K562 (cell line): ENCODE measurements at regions not wholly inside any gene's neighbourhood (a gene's known extent, or its start where the extent isn't known, plus 50 kb on each side); places are given as distances from the start of the nearest gene placed in this dataset.

Source experiments
- BHLHE40 ChIP-seq: IDR thresholded peaks from 2 replicates; pipeline ENCODE4 v1.6.1; 2011; ENCODE audit warnings: low read length, improper control_type of control experiment
- CHD2 ChIP-seq: IDR thresholded peaks from 2 replicates; pipeline ENCODE4 v1.6.1; 2011; ENCODE audit warnings: low read depth, low read length
- DACH1 ChIP-seq: fragments of 450-650 bp; IDR thresholded peaks from 2 replicates; pipeline ENCODE4 v1.6.1; 2018; ENCODE audit not compliant: partially characterized antibody
- EP300 ChIP-seq: IDR thresholded peaks from 2 replicates; pipeline ENCODE4 v1.6.1; 2012; ENCODE audit warnings: low read length, improper control_type of control experiment
- EZH2 ChIP-seq: IDR thresholded peaks from 2 replicates; pipeline ENCODE4 v1.6.1; 2012; ENCODE audit warnings: low read depth, mild to moderate bottlenecking, inconsistent platforms, low read length, borderline replicate concordance
- NR2F6 ChIP-seq: fragments of 450-650 bp; formaldehyde crosslinking; IDR thresholded peaks from 2 replicates; pipeline ENCODE4 v1.4.0; 2020; ENCODE audit warnings: mild to moderate bottlenecking
- POLR2A ChIP-seq: fragments of 450-650 bp; conservative IDR thresholded peaks from 2 replicates; pipeline ENCODE4 v1.6.1; 2016
- POLR2AphosphoS2 ChIP-seq: IDR thresholded peaks from 2 replicates; pipeline ENCODE4 v1.6.1; 2012; ENCODE audit warnings: low read length, improper control_type of control experiment
- TAF1 ChIP-seq: IDR thresholded peaks from 2 replicates; pipeline ENCODE4 v1.6.1; 2011; ENCODE audit warnings: mild to moderate bottlenecking, low read length, moderate library complexity; ENCODE audit not compliant: insufficient read depth, control insufficient read depth, severe bottlenecking; ENCODE audit errors: extremely low read depth
- ZNF133 ChIP-seq: fragments of 250-450 bp; sonication (Bioruptor Pico); IDR thresholded peaks from 2 replicates; pipeline ENCODE4 v1.4.0; 2020; ENCODE audit warnings: mild to moderate bottlenecking
- ZNF830 ChIP-seq: fragments of 250-450 bp; sonication (Bioruptor Pico); IDR thresholded peaks from 2 replicates; pipeline ENCODE4 v1.5.0; 2021; ENCODE audit warnings: mild to moderate bottlenecking
- TF ChIP-seq, protein P1 (sequence below), 3 experiments: IDR thresholded peaks in 2 of 3; conservative IDR thresholded peaks in 1 of 3; 2 replicates each; pipeline ENCODE4 v1.5.1; 2011 to 2012; ENCODE audit warnings: low read length in 3 of 3, mild to moderate bottlenecking in 3 of 3, control low read depth in 2 of 3, improper control_type of control experiment in 1 of 3, inconsistent platforms in 1 of 3, low read depth in 1 of 3, mixed read lengths in 1 of 3, moderate library complexity in 1 of 3; ENCODE audit not compliant: insufficient read depth in 2 of 3
- TF ChIP-seq, protein P2 (sequence below): fragments of 450-650 bp; IDR thresholded peaks from 2 replicates; pipeline ENCODE4 v1.6.1; 2016; ENCODE audit warnings: low read depth
- TF ChIP-seq, protein P3 (sequence below): sonication (generic); formaldehyde crosslinking; IDR thresholded peaks from 2 replicates; pipeline ENCODE4 v1.5.0; 2020; ENCODE audit warnings: missing genetic modification reagents

DNA sequence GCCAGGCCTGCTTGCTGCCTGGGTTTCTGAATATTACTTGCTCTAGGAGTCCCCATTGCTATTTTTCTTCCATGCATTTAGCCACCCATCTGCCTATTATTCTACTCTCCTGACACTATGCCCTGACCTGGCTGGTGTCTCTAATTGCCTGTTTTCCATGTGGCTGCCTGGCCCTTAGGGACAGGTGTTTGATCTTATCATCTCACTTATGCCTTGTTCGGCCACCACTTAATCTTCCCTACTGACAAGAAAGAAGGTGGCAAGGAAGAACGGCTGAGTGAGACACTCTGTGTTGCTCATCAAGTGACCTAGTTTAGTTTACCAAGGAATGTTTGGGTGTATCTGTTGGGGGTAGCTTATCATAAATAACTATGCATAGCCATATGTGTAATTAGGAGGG is 50.4 kb upstream of the RAPH1 start:
- no peak for TF ChIP-seq CHD2
- TF ChIP-seq ZNF830 = no peak
- TF ChIP-seq EP300 = no peak
- TF ChIP-seq, protein P1, sequence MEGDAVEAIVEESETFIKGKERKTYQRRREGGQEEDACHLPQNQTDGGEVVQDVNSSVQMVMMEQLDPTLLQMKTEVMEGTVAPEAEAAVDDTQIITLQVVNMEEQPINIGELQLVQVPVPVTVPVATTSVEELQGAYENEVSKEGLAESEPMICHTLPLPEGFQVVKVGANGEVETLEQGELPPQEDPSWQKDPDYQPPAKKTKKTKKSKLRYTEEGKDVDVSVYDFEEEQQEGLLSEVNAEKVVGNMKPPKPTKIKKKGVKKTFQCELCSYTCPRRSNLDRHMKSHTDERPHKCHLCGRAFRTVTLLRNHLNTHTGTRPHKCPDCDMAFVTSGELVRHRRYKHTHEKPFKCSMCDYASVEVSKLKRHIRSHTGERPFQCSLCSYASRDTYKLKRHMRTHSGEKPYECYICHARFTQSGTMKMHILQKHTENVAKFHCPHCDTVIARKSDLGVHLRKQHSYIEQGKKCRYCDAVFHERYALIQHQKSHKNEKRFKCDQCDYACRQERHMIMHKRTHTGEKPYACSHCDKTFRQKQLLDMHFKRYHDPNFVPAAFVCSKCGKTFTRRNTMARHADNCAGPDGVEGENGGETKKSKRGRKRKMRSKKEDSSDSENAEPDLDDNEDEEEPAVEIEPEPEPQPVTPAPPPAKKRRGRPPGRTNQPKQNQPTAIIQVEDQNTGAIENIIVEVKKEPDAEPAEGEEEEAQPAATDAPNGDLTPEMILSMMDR (IDR thresholded peaks at IDR 0.05 in 2 of 3, conservative IDR thresholded peaks at IDR 0.05 in 1 of 3; ENCODE audit: insufficient read depth in 2 of 3, low read depth in 1 of 3, low read length in 3 of 3) = no peak
- no peak for TF ChIP-seq TAF1
- no peak for TF ChIP-seq EZH2
- TF ChIP-seq BHLHE40 = no peak
- TF ChIP-seq, protein P2, sequence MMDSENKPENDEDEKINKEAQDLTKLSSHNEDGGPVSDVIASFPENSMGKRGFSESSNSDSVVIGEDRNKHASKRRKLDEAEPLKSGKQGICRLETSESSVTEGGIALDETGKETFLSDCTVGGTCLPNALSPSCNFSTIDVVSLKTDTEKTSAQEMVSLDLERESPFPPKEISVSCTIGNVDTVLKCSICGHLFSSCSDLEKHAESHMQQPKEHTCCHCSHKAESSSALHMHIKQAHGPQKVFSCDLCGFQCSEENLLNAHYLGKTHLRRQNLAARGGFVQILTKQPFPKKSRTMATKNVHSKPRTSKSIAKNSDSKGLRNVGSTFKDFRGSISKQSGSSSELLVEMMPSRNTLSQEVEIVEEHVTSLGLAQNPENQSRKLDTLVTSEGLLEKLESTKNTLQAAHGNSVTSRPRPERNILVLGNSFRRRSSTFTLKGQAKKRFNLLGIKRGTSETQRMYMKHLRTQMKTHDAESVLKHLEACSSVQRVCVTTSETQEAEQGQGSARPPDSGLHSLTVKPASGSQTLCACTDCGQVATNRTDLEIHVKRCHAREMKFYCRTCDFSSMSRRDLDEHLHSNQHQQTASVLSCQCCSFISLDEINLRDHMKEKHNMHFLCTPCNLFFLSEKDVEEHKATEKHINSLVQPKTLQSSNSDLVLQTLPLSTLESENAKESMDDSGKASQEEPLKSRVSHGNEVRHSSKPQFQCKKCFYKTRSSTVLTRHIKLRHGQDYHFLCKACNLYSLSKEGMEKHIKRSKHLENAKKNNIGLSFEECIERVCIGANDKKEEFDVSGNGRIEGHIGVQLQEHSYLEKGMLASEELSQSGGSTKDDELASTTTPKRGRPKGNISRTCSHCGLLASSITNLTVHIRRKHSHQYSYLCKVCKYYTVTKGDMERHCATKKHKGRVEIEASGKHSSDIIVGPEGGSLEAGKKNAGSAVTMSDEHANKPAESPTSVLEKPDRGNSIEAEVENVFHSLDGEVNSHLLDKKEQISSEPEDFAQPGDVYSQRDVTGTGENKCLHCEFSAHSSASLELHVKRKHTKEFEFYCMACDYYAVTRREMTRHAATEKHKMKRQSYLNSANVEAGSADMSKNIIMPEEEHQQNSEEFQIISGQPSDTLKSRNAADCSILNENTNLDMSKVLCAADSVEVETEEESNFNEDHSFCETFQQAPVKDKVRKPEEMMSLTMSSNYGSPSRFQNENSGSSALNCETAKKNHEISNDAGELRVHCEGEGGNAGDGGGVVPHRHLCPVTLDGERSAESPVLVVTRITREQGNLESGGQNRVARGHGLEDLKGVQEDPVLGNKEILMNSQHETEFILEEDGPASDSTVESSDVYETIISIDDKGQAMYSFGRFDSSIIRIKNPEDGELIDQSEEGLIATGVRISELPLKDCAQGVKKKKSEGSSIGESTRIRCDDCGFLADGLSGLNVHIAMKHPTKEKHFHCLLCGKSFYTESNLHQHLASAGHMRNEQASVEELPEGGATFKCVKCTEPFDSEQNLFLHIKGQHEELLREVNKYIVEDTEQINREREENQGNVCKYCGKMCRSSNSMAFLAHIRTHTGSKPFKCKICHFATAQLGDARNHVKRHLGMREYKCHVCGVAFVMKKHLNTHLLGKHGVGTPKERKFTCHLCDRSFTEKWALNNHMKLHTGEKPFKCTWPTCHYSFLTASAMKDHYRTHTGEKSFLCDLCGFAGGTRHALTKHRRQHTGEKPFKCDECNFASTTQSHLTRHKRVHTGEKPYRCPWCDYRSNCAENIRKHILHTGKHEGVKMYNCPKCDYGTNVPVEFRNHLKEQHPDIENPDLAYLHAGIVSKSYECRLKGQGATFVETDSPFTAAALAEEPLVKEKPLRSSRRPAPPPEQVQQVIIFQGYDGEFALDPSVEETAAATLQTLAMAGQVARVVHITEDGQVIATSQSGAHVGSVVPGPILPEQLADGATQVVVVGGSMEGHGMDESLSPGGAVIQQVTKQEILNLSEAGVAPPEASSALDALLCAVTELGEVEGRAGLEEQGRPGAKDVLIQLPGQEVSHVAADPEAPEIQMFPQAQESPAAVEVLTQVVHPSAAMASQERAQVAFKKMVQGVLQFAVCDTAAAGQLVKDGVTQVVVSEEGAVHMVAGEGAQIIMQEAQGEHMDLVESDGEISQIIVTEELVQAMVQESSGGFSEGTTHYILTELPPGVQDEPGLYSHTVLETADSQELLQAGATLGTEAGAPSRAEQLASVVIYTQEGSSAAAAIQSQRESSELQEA = no peak
- TF ChIP-seq POLR2AphosphoS2 = no peak
- no peak for TF ChIP-seq POLR2A
- TF ChIP-seq DACH1 = no peak
- no peak for TF ChIP-seq ZNF133 (CRISPR knock-in tag)
- TF ChIP-seq, protein P3, sequence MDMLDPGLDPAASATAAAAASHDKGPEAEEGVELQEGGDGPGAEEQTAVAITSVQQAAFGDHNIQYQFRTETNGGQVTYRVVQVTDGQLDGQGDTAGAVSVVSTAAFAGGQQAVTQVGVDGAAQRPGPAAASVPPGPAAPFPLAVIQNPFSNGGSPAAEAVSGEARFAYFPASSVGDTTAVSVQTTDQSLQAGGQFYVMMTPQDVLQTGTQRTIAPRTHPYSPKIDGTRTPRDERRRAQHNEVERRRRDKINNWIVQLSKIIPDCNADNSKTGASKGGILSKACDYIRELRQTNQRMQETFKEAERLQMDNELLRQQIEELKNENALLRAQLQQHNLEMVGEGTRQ (CRISPR knock-in tag) = no peak
- TF ChIP-seq NR2F6 (CRISPR knock-in tag) = no peak
